ENCODE measurements at regions not wholly inside any gene's neighbourhood (a gene's known extent, or its start where the extent isn't known, plus 50 kb on each side); places are given as distances from the start of the nearest gene placed in this dataset.
A peak's percentile ranks its signal among the peaks of the same experiment; 100 is the strongest.

- Histone ChIP-seq H3K9me2 (ENCODE audit: insufficient read depth) (peaks cover 30% of the 10 kb centered on the region), H3K36me3 (ENCODE audit: insufficient read depth) (peaks cover 5% of the 10 kb centered on the region; the same call in 1 of the 2 replicates), H3K4me3 (no peak overlapping the region), H2AFZ (0 out of 2 replicates have a peak overlapping the region, but pooled peaks have one; percentile 23), H3F3A (replicated peaks; ENCODE audit: low read depth) (no peaks in the 10 kb centered on the region), H3K4me2 (no peak overlapping the region), H3K27ac (ENCODE audit: low read depth) (no peak overlapping the region), H3K27me3 (ENCODE audit: insufficient read depth) (no peaks in the 10 kb centered on the region), H4K20me1 (replicated peaks; ENCODE audit: insufficient read depth) (no peaks in the 10 kb centered on the region), H3K79me2 (replicated peaks; ENCODE audit: insufficient read depth) (no peaks in the 10 kb centered on the region), H3K4me1 (ENCODE audit: insufficient read depth) (peaks cover 7% of the 10 kb centered on the region)
- Mint-ChIP-seq H3K36me3 (ENCODE audit: low read depth) (peaks cover 7% of the 10 kb centered on the region; the same call in 2 of the 3 replicates), H3K27ac (no peak overlapping the region), H3K4me1 (peaks cover 11% of the 10 kb centered on the region), H3K4me3 (no peak overlapping the region), H3K9me3 (peaks cover 4% of the 10 kb centered on the region; the same call in 2 of the 3 replicates), H3K27me3 (ENCODE audit: insufficient read depth, low read depth, poor library complexity) (peaks cover 4% of the 10 kb centered on the region)
- DNase-seq (ENCODE audit: low spot score) (no peak), ATAC-seq (no peak)
- TF ChIP-seq POLR2AphosphoS5 (IDR thresholded peaks at IDR 0.05; ENCODE audit: low read depth) (no peak), NANOG (IDR thresholded peaks at IDR 0.05; ENCODE audit: borderline replicate concordance) (no peak), ZNF331 (CRISPR knock-in tag; IDR thresholded peaks at IDR 0.05; ENCODE audit: low read depth) (no peak), ZNF462 (CRISPR knock-in tag; IDR thresholded peaks at IDR 0.05) (no peak), CREB1 (CRISPR knock-in tag; IDR thresholded peaks at IDR 0.05; ENCODE audit: low read depth) (no peak), ZNF114 (CRISPR knock-in tag; IDR thresholded peaks at IDR 0.05) (no peak), EZH2 (IDR thresholded peaks at IDR 0.05; ENCODE audit: low read depth, unreplicated experiment) (no peak), CTCF (conservative IDR thresholded peaks at IDR 0.05; ENCODE audit: low read depth in 2 of 2) (no peak), STAT1 (IDR thresholded peaks at IDR 0.05; ENCODE audit: unreplicated experiment) (no peak), EZH2phosphoT487 (IDR thresholded peaks at IDR 0.05; ENCODE audit: unreplicated experiment) (no peak), ETS1 (IDR thresholded peaks at IDR 0.05) (no peak), REST (IDR thresholded peaks at IDR 0.05; ENCODE audit: unreplicated experiment) (no peak), JUNB (IDR thresholded peaks at IDR 0.05; ENCODE audit: unreplicated experiment) (no peak)
These were observed 79.6 kb downstream of the RTP4 start for GRCh38 chr3:187447737-187448136.

Measured in GM23338 (cell line).